Panc1 (cell line): ENCODE measurements at regions not wholly inside any gene's neighbourhood (a gene's known extent, or its start where the extent isn't known, plus 50 kb on each side); places are given as distances from the start of the nearest gene placed in this dataset.

Experiments
- ATAC-seq: fragments of 200-7000 bp; cut with Tn5 transposase; 2 replicates; pipeline ENCODE4 v1.9.1; 2020; ENCODE audit warnings: mild to moderate bottlenecking, moderate library complexity
- BruUV-seq: library from RNA; stranded (reverse); fragments of 400-500 nt; replicated peaks from 2 replicates; lab custom pipeline; 2021; lab: Mats Ljungman, UMichigan
- CTCF ChIA-PET: fragments of 300-600 bp; sonication (Branson Sonifier 250); formaldehyde crosslinking; loops from one replicate; lab custom pipeline; 2022; ENCODE audit warnings: antibody characterized with exemption; lab: Charles Lee
- POLR2A ChIA-PET: fragments of 300-600 bp; sonication (Branson Sonifier 250); formaldehyde crosslinking; loops from one replicate; lab custom pipeline; 2022; ENCODE audit warnings: antibody characterized with exemption; lab: Charles Lee
- DNase-seq: peaks from one replicate; pipeline ENCODE4 v3.0.0-alpha.2; 2010; ENCODE audit warnings: low read depth, low spot score
- H3K27ac ChIP-seq: 2 replicates; pipeline ENCODE4 v1.5.1; 2011; ENCODE audit warnings: mild to moderate bottlenecking, low read length, inconsistent platforms
- H3K27me3 ChIP-seq: fragments of 200-500 bp; sonication (Bioruptor generic); 2 replicates; pipeline ENCODE4 v1.6.0; 2014; ENCODE audit warnings: low read length, inconsistent platforms; ENCODE audit not compliant: control insufficient read depth, insufficient read depth
- H3K36me3 ChIP-seq: fragments of 200-500 bp; sonication (Bioruptor generic); 2 replicates; pipeline ENCODE4 v1.5.1; 2014; ENCODE audit warnings: inconsistent platforms, mild to moderate bottlenecking, low read length, moderate library complexity; ENCODE audit not compliant: control insufficient read depth, insufficient read depth
- H3K4me1 ChIP-seq: 2 replicates; pipeline ENCODE4 v1.5.1; 2011; ENCODE audit warnings: inconsistent platforms, mild to moderate bottlenecking, low read length, moderate library complexity; ENCODE audit not compliant: control insufficient read depth, insufficient read depth
- H3K4me3 ChIP-seq, 2 experiments: 2 replicates each; pipeline ENCODE4 v1.5.1; 2011 to 2012; ENCODE audit warnings: low read depth in 2 of 2, low read length in 2 of 2, mild to moderate bottlenecking in 2 of 2, inconsistent platforms in 1 of 2, moderate library complexity in 1 of 2
- H3K9me3 ChIP-seq: fragments of 200-500 bp; sonication (Bioruptor generic); 2 replicates; pipeline ENCODE4 v1.5.1; 2014; ENCODE audit warnings: low read depth, mild to moderate bottlenecking, inconsistent platforms, low read length, moderate library complexity; ENCODE audit not compliant: control insufficient read depth, insufficient read depth
- POLR2AphosphoS5 ChIP-seq: IDR thresholded peaks from 2 replicates; pipeline ENCODE4 v1.6.1; 2012; ENCODE audit warnings: mild to moderate bottlenecking, low read depth, low read length, moderate library complexity
- SIN3A ChIP-seq: IDR thresholded peaks from 2 replicates; pipeline ENCODE4 v1.6.1; 2012; ENCODE audit warnings: low read depth, mild to moderate bottlenecking, low read length, moderate library complexity, borderline replicate concordance; ENCODE audit not compliant: insufficient read depth
- TCF7L2 ChIP-seq: IDR thresholded peaks from 2 replicates; pipeline ENCODE4 v1.6.1; 2011; ENCODE audit warnings: mild to moderate bottlenecking, low read depth, low read length, inconsistent platforms
- in situ Hi-C: cut with HindIII; loops from 2 replicates; pipeline ENCODE4 v1.10.0; 2016; ENCODE audit warnings: low sequenced_read_pairs, low pct_unique_long_range_greater_than_20kb
- intact Hi-C: fragments of 100-400 bp; cut with micrococcal nuclease; formaldehyde crosslinking; loops from one replicate; pipeline ENCODE4 v1.10.0; 2022; ENCODE audit not compliant: unreplicated experiment
- TF ChIP-seq, protein P1 (sequence below), 2 experiments: IDR thresholded peaks; 2 replicates each; pipeline ENCODE4 v1.6.1; 2011 to 2012; ENCODE audit warnings: low read depth in 2 of 2, control low read depth in 1 of 2, low read length in 1 of 2, mild to moderate bottlenecking in 1 of 2, moderate library complexity in 1 of 2; ENCODE audit not compliant: insufficient read depth in 1 of 2
- TF ChIP-seq, protein P2 (sequence below): fragments of 450-650 bp; IDR thresholded peaks from 2 replicates; pipeline ENCODE4 v1.5.1; 2017; ENCODE audit warnings: mild to moderate bottlenecking

DNA sequence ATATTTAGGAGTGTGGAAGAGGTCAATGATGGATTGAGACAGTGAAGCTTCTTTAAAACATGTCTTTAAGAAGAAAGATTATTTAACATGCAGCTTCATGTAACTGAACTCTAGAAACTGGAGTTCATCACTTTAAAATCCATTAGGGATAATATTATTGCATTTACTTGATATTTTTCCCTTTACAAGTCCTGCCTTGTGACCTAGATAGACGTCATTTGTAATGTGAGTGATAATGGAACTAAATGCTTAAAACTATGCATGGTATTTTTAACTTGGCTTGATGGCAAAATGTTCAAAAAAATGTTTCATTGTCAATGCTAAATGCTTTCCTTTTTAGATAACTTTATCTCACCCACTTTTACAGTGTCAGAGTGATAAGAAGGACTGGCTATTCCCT, 723.7 kb downstream of the RWDD3 start:
- in situ Hi-C loops, result no loop called here

DNA sequence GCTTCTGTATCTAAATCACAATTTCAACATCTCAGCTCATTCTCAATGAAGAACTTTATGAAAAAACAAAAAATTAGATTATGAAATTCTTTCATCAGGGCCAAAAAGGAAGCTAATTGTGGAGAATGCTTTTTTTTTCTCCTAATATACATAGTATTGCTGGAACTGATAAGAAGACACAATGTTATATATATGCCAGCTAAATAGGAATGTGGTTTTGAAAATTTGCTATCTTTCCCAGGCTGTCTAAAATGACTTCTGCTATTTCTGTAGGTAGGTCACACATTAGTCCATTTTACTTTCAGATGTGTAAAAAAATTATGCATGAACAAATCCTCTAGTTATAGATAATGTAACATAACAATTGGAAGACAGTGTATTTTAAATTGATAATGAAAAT, 732.9 kb downstream of the RWDD3 start:
- no TSS peak for BruUV-seq
- H3K36me3 ChIP-seq, result no peaks in the 10 kb centered on the region
- no peak overlapping the region for H3K4me3 ChIP-seq
- no peak for ATAC-seq
- H3K27ac ChIP-seq, result no peak overlapping the region
- H3K4me1 ChIP-seq, result no peaks in the 10 kb centered on the region
- CTCF ChIA-PET, result no interaction called here
- in situ Hi-C loops, result no loop called here
- H3K9me3 ChIP-seq, result no peaks in the 10 kb centered on the region
- intact Hi-C loops, result no loop called here
- no peak for TF ChIP-seq TCF7L2
- TF ChIP-seq, protein P1, sequence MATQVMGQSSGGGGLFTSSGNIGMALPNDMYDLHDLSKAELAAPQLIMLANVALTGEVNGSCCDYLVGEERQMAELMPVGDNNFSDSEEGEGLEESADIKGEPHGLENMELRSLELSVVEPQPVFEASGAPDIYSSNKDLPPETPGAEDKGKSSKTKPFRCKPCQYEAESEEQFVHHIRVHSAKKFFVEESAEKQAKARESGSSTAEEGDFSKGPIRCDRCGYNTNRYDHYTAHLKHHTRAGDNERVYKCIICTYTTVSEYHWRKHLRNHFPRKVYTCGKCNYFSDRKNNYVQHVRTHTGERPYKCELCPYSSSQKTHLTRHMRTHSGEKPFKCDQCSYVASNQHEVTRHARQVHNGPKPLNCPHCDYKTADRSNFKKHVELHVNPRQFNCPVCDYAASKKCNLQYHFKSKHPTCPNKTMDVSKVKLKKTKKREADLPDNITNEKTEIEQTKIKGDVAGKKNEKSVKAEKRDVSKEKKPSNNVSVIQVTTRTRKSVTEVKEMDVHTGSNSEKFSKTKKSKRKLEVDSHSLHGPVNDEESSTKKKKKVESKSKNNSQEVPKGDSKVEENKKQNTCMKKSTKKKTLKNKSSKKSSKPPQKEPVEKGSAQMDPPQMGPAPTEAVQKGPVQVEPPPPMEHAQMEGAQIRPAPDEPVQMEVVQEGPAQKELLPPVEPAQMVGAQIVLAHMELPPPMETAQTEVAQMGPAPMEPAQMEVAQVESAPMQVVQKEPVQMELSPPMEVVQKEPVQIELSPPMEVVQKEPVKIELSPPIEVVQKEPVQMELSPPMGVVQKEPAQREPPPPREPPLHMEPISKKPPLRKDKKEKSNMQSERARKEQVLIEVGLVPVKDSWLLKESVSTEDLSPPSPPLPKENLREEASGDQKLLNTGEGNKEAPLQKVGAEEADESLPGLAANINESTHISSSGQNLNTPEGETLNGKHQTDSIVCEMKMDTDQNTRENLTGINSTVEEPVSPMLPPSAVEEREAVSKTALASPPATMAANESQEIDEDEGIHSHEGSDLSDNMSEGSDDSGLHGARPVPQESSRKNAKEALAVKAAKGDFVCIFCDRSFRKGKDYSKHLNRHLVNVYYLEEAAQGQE (IDR thresholded peaks at IDR 0.05; ENCODE audit: insufficient read depth in 1 of 2, low read depth in 2 of 2, low read length in 1 of 2), result no peak
- no peak for TF ChIP-seq POLR2AphosphoS5
- TF ChIP-seq, protein P2, sequence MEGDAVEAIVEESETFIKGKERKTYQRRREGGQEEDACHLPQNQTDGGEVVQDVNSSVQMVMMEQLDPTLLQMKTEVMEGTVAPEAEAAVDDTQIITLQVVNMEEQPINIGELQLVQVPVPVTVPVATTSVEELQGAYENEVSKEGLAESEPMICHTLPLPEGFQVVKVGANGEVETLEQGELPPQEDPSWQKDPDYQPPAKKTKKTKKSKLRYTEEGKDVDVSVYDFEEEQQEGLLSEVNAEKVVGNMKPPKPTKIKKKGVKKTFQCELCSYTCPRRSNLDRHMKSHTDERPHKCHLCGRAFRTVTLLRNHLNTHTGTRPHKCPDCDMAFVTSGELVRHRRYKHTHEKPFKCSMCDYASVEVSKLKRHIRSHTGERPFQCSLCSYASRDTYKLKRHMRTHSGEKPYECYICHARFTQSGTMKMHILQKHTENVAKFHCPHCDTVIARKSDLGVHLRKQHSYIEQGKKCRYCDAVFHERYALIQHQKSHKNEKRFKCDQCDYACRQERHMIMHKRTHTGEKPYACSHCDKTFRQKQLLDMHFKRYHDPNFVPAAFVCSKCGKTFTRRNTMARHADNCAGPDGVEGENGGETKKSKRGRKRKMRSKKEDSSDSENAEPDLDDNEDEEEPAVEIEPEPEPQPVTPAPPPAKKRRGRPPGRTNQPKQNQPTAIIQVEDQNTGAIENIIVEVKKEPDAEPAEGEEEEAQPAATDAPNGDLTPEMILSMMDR, result no peak
- TF ChIP-seq SIN3A, result no peak
- DNase-seq, result no peak
- POLR2A ChIA-PET, result no interaction called here
- no peaks in the 10 kb centered on the region for H3K27me3 ChIP-seq

More for the DNA sequence above, 723.7 kb downstream of the RWDD3 start:
- ChIA-PET CTCF (no interaction called here), POLR2A (no interaction called here)
- Histone ChIP-seq H3K27me3 (no peaks in the 10 kb centered on the region), H3K27ac (no peak overlapping the region), H3K4me3 (no peak overlapping the region), H3K4me1 (no peaks in the 10 kb centered on the region), H3K9me3 (no peaks in the 10 kb centered on the region), H3K36me3 (no peaks in the 10 kb centered on the region)
- intact Hi-C loops, result no loop called here
- TF ChIP-seq SIN3A (no peak), TCF7L2 (no peak), POLR2AphosphoS5 (no peak)
- TF ChIP-seq, protein P1 (IDR thresholded peaks at IDR 0.05; ENCODE audit: insufficient read depth in 1 of 2, low read depth in 2 of 2, low read length in 1 of 2), result no peak
- TF ChIP-seq, protein P2, result no peak
- ATAC-seq (no peak), DNase-seq (no peak)
- no TSS peak for BruUV-seq
